ENCODE measurements at regions not wholly inside any gene's neighbourhood (a gene's known extent, or its start where the extent isn't known, plus 50 kb on each side); places are given as distances from the start of the nearest gene placed in this dataset.
A peak's percentile ranks its signal among the peaks of the same experiment; 100 is the strongest.

- H3K4me3 ChIP-seq (ENCODE audit: insufficient read depth, low read length), result no peak overlapping the region
- peak; percentile 87 for DNase-seq (ENCODE audit: insufficient read length, low spot score, missing footprints)
- H4K20me1 ChIP-seq (ENCODE audit: insufficient read depth, low read length), result no peaks in the 10 kb centered on the region
- no peaks in the 10 kb centered on the region for H3K4me1 ChIP-seq (ENCODE audit: insufficient read depth, low read length)
- no peaks in the 10 kb centered on the region for H3K27me3 ChIP-seq (ENCODE audit: insufficient read depth, low read length)
- H3K79me2 ChIP-seq (ENCODE audit: insufficient read depth, low read length), result no peaks in the 10 kb centered on the region
- TF ChIP-seq CTCF (IDR thresholded peaks at IDR 0.05; ENCODE audit: extremely low read depth, low read depth, low read length), result no peak
- no peaks in the 10 kb centered on the region for H3K36me3 ChIP-seq (ENCODE audit: insufficient read depth, low read length)
- no peaks in the 10 kb centered on the region for H3K9me3 ChIP-seq (ENCODE audit: low read depth, low read length)
- no peak overlapping the region for H2AFZ ChIP-seq (ENCODE audit: low read length)
- H3K4me2 ChIP-seq (ENCODE audit: insufficient read depth, low read length), result no peak overlapping the region
- no peak overlapping the region for H3K27ac ChIP-seq (ENCODE audit: low read depth, low read length)
Measured at GRCh38 chr14:104296388-104297312, 158.3 kb downstream of the KIF26A start.

- H3K36me3 ChIP-seq (ENCODE audit: insufficient read depth, low read length), result no peaks in the 10 kb centered on the region
- no peaks in the 10 kb centered on the region for H3K9me3 ChIP-seq (ENCODE audit: low read depth, low read length)
- no peak overlapping the region for H3K4me2 ChIP-seq (ENCODE audit: insufficient read depth, low read length)
- no peak overlapping the region for H2AFZ ChIP-seq (ENCODE audit: low read length)
- H4K20me1 ChIP-seq (ENCODE audit: insufficient read depth, low read length), result no peaks in the 10 kb centered on the region
- no peak overlapping the region for H3K4me3 ChIP-seq (ENCODE audit: insufficient read depth, low read length)
- H3K4me1 ChIP-seq (ENCODE audit: insufficient read depth, low read length), result no peaks in the 10 kb centered on the region
- DNase-seq (ENCODE audit: insufficient read length, low spot score, missing footprints), result peak; percentile 71
- no peak for TF ChIP-seq CTCF (IDR thresholded peaks at IDR 0.05; ENCODE audit: extremely low read depth, low read depth, low read length)
- H3K27me3 ChIP-seq (ENCODE audit: insufficient read depth, low read length), result no peaks in the 10 kb centered on the region
- H3K79me2 ChIP-seq (ENCODE audit: insufficient read depth, low read length), result no peaks in the 10 kb centered on the region
- no peak overlapping the region for H3K27ac ChIP-seq (ENCODE audit: low read depth, low read length)
Measured at GRCh38 chr14:104297313-104297704, 158.9 kb downstream of the KIF26A start.

- Histone ChIP-seq H3K79me2 (ENCODE audit: insufficient read depth, low read length) (no peaks in the 10 kb centered on the region), H3K27ac (ENCODE audit: low read depth, low read length) (no peak overlapping the region), H4K20me1 (ENCODE audit: insufficient read depth, low read length) (no peaks in the 10 kb centered on the region), H3K36me3 (ENCODE audit: insufficient read depth, low read length) (no peaks in the 10 kb centered on the region), H3K4me1 (ENCODE audit: insufficient read depth, low read length) (no peaks in the 10 kb centered on the region), H3K27me3 (ENCODE audit: insufficient read depth, low read length) (no peaks in the 10 kb centered on the region), H3K4me3 (ENCODE audit: insufficient read depth, low read length) (no peak overlapping the region), H2AFZ (ENCODE audit: low read length) (no peak overlapping the region), H3K9me3 (ENCODE audit: low read depth, low read length) (no peaks in the 10 kb centered on the region), H3K4me2 (ENCODE audit: insufficient read depth, low read length) (no peak overlapping the region)
- TF ChIP-seq CTCF (IDR thresholded peaks at IDR 0.05; ENCODE audit: extremely low read depth, low read depth, low read length), result no peak
- DNase-seq (ENCODE audit: insufficient read length, low spot score, missing footprints), result peak; percentile 80
Measured at GRCh38 chr14:104297721-104298401, 159.5 kb downstream of the KIF26A start.

- Histone ChIP-seq H4K20me1 (ENCODE audit: insufficient read depth, low read length) (no peaks in the 10 kb centered on the region), H3K9me3 (ENCODE audit: low read depth, low read length) (no peaks in the 10 kb centered on the region), H3K27me3 (ENCODE audit: insufficient read depth, low read length) (no peaks in the 10 kb centered on the region), H3K4me3 (ENCODE audit: insufficient read depth, low read length) (no peak overlapping the region), H3K4me1 (ENCODE audit: insufficient read depth, low read length) (no peaks in the 10 kb centered on the region), H3K36me3 (ENCODE audit: insufficient read depth, low read length) (no peaks in the 10 kb centered on the region), H3K4me2 (ENCODE audit: insufficient read depth, low read length) (no peak overlapping the region), H3K79me2 (ENCODE audit: insufficient read depth, low read length) (no peaks in the 10 kb centered on the region), H3K27ac (ENCODE audit: low read depth, low read length) (no peak overlapping the region), H2AFZ (ENCODE audit: low read length) (no peak overlapping the region)
- peak; percentile 74 for DNase-seq (ENCODE audit: insufficient read length, low spot score, missing footprints)
- no peak for TF ChIP-seq CTCF (IDR thresholded peaks at IDR 0.05; ENCODE audit: extremely low read depth, low read depth, low read length)
Measured at GRCh38 chr14:104298458-104298857, 160.1 kb downstream of the KIF26A start.
